Suprapubic skin (tissue), 3 donors: ENCODE measurements at regions not wholly inside any gene's neighbourhood (a gene's known extent, or its start where the extent isn't known, plus 50 kb on each side); places are given as distances from the start of the nearest gene placed in this dataset.

Experiments used
- EP300 ChIP-seq: sonication (generic); formaldehyde crosslinking; IDR thresholded peaks from one replicate; pipeline ENCODE4 v1.6.1; 2017; ENCODE audit warnings: antibody characterized with exemption
- TF ChIP-seq, protein P1 (sequence below), 2 donors: fragments of 200-600 bp in 1 of 2; fragments of 450-650 bp in 1 of 2; sonication (generic) in 1 of 2; IDR thresholded peaks; one replicate each; pipeline ENCODE4 v1.5.1; 2016 to 2019; ENCODE audit warnings: antibody characterized with exemption in 2 of 2, mild to moderate bottlenecking in 1 of 2, moderate library complexity in 1 of 2

DNA sequence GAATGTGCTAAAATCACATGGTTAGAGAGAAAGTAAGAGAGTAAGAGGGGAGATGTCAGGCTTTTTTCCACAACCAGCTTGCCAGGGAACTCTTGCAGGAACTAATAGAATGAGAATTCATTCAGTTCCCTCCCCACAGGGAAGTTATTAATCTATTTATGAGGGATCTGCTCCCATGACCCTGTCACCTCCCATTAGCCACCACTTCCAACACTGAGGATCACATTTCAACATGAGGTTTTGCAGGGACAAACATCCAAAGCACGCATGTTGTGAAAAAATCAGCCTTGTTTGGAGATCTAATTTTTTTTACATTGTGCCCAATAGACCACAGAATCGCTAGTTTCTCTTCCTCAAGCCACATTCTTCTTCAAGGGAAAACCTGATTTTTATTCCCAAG, 904.0 kb downstream of the TBL1XR1 start:
- TF ChIP-seq, protein P1, sequence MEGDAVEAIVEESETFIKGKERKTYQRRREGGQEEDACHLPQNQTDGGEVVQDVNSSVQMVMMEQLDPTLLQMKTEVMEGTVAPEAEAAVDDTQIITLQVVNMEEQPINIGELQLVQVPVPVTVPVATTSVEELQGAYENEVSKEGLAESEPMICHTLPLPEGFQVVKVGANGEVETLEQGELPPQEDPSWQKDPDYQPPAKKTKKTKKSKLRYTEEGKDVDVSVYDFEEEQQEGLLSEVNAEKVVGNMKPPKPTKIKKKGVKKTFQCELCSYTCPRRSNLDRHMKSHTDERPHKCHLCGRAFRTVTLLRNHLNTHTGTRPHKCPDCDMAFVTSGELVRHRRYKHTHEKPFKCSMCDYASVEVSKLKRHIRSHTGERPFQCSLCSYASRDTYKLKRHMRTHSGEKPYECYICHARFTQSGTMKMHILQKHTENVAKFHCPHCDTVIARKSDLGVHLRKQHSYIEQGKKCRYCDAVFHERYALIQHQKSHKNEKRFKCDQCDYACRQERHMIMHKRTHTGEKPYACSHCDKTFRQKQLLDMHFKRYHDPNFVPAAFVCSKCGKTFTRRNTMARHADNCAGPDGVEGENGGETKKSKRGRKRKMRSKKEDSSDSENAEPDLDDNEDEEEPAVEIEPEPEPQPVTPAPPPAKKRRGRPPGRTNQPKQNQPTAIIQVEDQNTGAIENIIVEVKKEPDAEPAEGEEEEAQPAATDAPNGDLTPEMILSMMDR (IDR thresholded peaks at IDR 0.05) = no peak
- TF ChIP-seq EP300 = no peak
